A549 (cell line): ENCODE measurements at regions not wholly inside any gene's neighbourhood (a gene's known extent, or its start where the extent isn't known, plus 50 kb on each side); places are given as distances from the start of the nearest gene placed in this dataset.

Source experiments
- POLR2A ChIP-seq: IDR thresholded peaks from 2 replicates; pipeline ENCODE4 v1.6.1; 2012; ENCODE audit warnings: mild to moderate bottlenecking, low read length
- ZFP36 ChIP-seq: fragments of 450-650 bp; IDR thresholded peaks from 2 replicates; pipeline ENCODE4 v1.6.1; 2014; ENCODE audit warnings: borderline replicate concordance; ENCODE audit not compliant: partially characterized antibody
- TF ChIP-seq, protein P1 (sequence below): fragments of 150-350 bp; IDR thresholded peaks from 2 replicates; pipeline ENCODE4 v1.6.1; 2014; ENCODE audit warnings: low read depth, mild to moderate bottlenecking, low read length

DNA sequence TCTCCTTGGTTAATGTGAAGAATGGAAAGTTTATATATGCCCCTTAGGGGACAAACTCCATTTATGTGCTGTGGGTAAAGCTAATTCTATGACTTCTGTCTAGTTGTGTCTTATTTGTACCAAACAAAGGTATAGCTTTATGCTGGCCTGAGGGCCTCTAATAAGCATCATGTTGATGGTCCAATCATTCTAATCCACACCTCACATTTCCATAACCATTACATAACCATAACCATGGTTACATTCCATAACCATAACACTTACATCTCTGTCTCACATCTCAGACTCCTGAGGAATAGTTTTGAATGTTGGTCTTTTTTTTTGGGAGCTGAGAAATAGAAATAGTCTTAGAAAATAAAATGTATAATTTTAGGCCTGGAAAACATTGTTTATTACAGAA lies 1097.1 kb downstream of the FLRT2 start:
- no peak for TF ChIP-seq POLR2A
- TF ChIP-seq, protein P1, sequence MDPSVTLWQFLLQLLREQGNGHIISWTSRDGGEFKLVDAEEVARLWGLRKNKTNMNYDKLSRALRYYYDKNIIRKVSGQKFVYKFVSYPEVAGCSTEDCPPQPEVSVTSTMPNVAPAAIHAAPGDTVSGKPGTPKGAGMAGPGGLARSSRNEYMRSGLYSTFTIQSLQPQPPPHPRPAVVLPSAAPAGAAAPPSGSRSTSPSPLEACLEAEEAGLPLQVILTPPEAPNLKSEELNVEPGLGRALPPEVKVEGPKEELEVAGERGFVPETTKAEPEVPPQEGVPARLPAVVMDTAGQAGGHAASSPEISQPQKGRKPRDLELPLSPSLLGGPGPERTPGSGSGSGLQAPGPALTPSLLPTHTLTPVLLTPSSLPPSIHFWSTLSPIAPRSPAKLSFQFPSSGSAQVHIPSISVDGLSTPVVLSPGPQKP: no peak
- TF ChIP-seq ZFP36: no peak
